DOHH2 (cell line): ENCODE measurements at regions not wholly inside any gene's neighbourhood (a gene's known extent, or its start where the extent isn't known, plus 50 kb on each side); places are given as distances from the start of the nearest gene placed in this dataset.

Source experiments
- H3F3A ChIP-seq: fragments of 200-600 bp; sonication (generic), shearing (Covaris generic); 2 replicates; pipeline ENCODE4 v1.6.0; 2016; ENCODE audit warnings: antibody characterized with exemption, mild to moderate bottlenecking; ENCODE audit not compliant: control insufficient read depth, insufficient read depth
- H3K27ac ChIP-seq: fragments of 200-600 bp; sonication (generic); 2 replicates; pipeline ENCODE4 v1.5.1; 2014; ENCODE audit warnings: low read depth, mild to moderate bottlenecking, low read length, moderate library complexity
- H3K27me3 ChIP-seq: fragments of 200-600 bp; sonication (generic); 2 replicates; pipeline ENCODE4 v1.6.1; 2014; ENCODE audit warnings: mild to moderate bottlenecking, low read length, mixed read lengths; ENCODE audit not compliant: control insufficient read depth
- H3K36me3 ChIP-seq: fragments of 200-600 bp; sonication (generic); 2 replicates; pipeline ENCODE4 v1.6.1; 2014; ENCODE audit warnings: mild to moderate bottlenecking, low read length, moderate library complexity, mixed read lengths; ENCODE audit not compliant: control insufficient read depth
- H3K4me1 ChIP-seq: fragments of 200-600 bp; sonication (generic); 2 replicates; pipeline ENCODE4 v1.6.1; 2014; ENCODE audit warnings: mild to moderate bottlenecking, low read length, mixed read lengths; ENCODE audit not compliant: control insufficient read depth
- H3K4me2 ChIP-seq: fragments of 200-600 bp; sonication (generic); 2 replicates; pipeline ENCODE4 v1.6.0; 2014; ENCODE audit warnings: mild to moderate bottlenecking, low read length, moderate library complexity
- H3K4me3 ChIP-seq: fragments of 200-600 bp; sonication (generic); 2 replicates; pipeline ENCODE4 v1.5.1; 2014; ENCODE audit warnings: mild to moderate bottlenecking, low read length, mixed read lengths
- H3K79me2 ChIP-seq: fragments of 200-600 bp; sonication (generic); 2 replicates; pipeline ENCODE4 v1.6.1; 2014; ENCODE audit warnings: mild to moderate bottlenecking, low read length, mixed read lengths; ENCODE audit not compliant: control insufficient read depth
- H3K9me2 ChIP-seq: fragments of 200-600 bp; sonication (generic); replicated peaks from 2 replicates; pipeline ENCODE4 v1.6.1; 2014; ENCODE audit warnings: mild to moderate bottlenecking, low read length, mixed read lengths; ENCODE audit not compliant: control insufficient read depth
- H3K9me3 ChIP-seq: fragments of 200-600 bp; sonication (generic); 2 replicates; pipeline ENCODE4 v1.6.1; 2014; ENCODE audit warnings: antibody characterized with exemption, low read length, mixed read lengths; ENCODE audit not compliant: control insufficient read depth, insufficient read depth
- H4K20me1 ChIP-seq: fragments of 200-600 bp; sonication (generic); 2 replicates; pipeline ENCODE4 v1.6.0; 2014; ENCODE audit warnings: low read depth, mild to moderate bottlenecking, antibody characterized with exemption, low read length, moderate library complexity; ENCODE audit not compliant: control insufficient read depth, insufficient read depth
- CTCF ChIP-seq: fragments of 200-600 bp; sonication (generic); IDR thresholded peaks from one replicate; pipeline ENCODE4 v1.5.1; 2014; ENCODE audit warnings: antibody characterized with exemption, mild to moderate bottlenecking, low read depth, low read length; ENCODE audit not compliant: poor library complexity, severe bottlenecking
- EZH2phosphoT487 ChIP-seq: fragments of 200-600 bp; sonication (generic); IDR thresholded peaks from 2 replicates; pipeline ENCODE4 v1.6.1; 2017; ENCODE audit warnings: borderline replicate concordance, mild to moderate bottlenecking, antibody characterized with exemption, low read length, moderate library complexity, mixed read lengths

GRCh38 chr5:135729321-135729786, 105.1 kb upstream of the SLC25A48 start:
- Histone ChIP-seq H3K27ac (no peak overlapping the region), H3K79me2 (no peaks in the 10 kb centered on the region), H3K4me3 (no peak overlapping the region), H3K9me3 (no peaks in the 10 kb centered on the region), H3K36me3 (no peaks in the 10 kb centered on the region), H3K27me3 (peaks cover 10% of the 10 kb centered on the region; the same call in 1 of the 2 replicates), H4K20me1 (no peaks in the 10 kb centered on the region), H3K4me1 (no peaks in the 10 kb centered on the region), H3K4me2 (no peak overlapping the region), H3F3A (no peaks in the 10 kb centered on the region), H3K9me2 (no peaks in the 10 kb centered on the region)
- TF ChIP-seq CTCF = no peak
- TF ChIP-seq EZH2phosphoT487 = no peak

GRCh38 chr5:135724617-135725016, 109.8 kb upstream of the SLC25A48 start:
- H3K9me2 ChIP-seq = no peaks in the 10 kb centered on the region
- H3K4me2 ChIP-seq = no peak overlapping the region
- H3K36me3 ChIP-seq = no peaks in the 10 kb centered on the region
- no peaks in the 10 kb centered on the region for H3K4me1 ChIP-seq
- H3F3A ChIP-seq = no peaks in the 10 kb centered on the region
- H3K79me2 ChIP-seq = no peaks in the 10 kb centered on the region
- no peaks in the 10 kb centered on the region for H3K9me3 ChIP-seq
- peaks cover 10% of the 10 kb centered on the region; the same call in 1 of the 2 replicates for H3K27me3 ChIP-seq
- no peak for TF ChIP-seq EZH2phosphoT487
- no peak for TF ChIP-seq CTCF
- H3K4me3 ChIP-seq = no peak overlapping the region
- H4K20me1 ChIP-seq = no peaks in the 10 kb centered on the region
- H3K27ac ChIP-seq = no peak overlapping the region

- Histone ChIP-seq H3F3A (no peaks in the 10 kb centered on the region), H4K20me1 (no peaks in the 10 kb centered on the region), H3K4me3 (no peak overlapping the region), H3K27me3 (peaks cover 6% of the 10 kb centered on the region; the same call in 1 of the 2 replicates), H3K79me2 (no peaks in the 10 kb centered on the region), H3K4me2 (no peak overlapping the region), H3K9me2 (no peaks in the 10 kb centered on the region), H3K36me3 (no peaks in the 10 kb centered on the region), H3K4me1 (no peaks in the 10 kb centered on the region), H3K9me3 (no peaks in the 10 kb centered on the region), H3K27ac (no peak overlapping the region)
- TF ChIP-seq EZH2phosphoT487 = no peak
- no peak for TF ChIP-seq CTCF
Observed at GRCh38 chr5:135723491-135723890, 111.0 kb upstream of the SLC25A48 start.
